ENCODE measurements at regions not wholly inside any gene's neighbourhood (a gene's known extent, or its start where the extent isn't known, plus 50 kb on each side); places are given as distances from the start of the nearest gene placed in this dataset.

GRCh38 chr9:106414042-106414441, 448.9 kb upstream of the ZNF462 start:
- ATAC-seq (no peak), DNase-seq (no peak)
- intact Hi-C loops (cut with DNase I): no loop called here

GRCh38 chr9:106417685-106418084, 445.3 kb upstream of the ZNF462 start:
- H3K4me3 ChIP-seq: no peak overlapping the region
- TF ChIP-seq CTCF (IDR thresholded peaks at IDR 0.05): no peak
- H3K27me3 ChIP-seq (ENCODE audit: insufficient read depth in 3 of 3, low read length in 2 of 3): no peaks in the 10 kb centered on the region
- no peak overlapping the region for H3K27ac ChIP-seq
- no peaks in the 10 kb centered on the region for H3K4me1 ChIP-seq
- intact Hi-C loops (cut with DNase I): no loop called here
- no peak for DNase-seq
- WGBS, 3 donors: 94 to 97% (median 97%) methylated on average over 1 of the region's 1 CpG
- ATAC-seq: no peak
- no peaks in the 10 kb centered on the region for H3K9me3 ChIP-seq
- no peaks in the 10 kb centered on the region for H3K36me3 ChIP-seq (ENCODE audit: insufficient read depth in 1 of 2, low read depth in 1 of 2)

More at GRCh38 chr9:106414042-106414441, 448.9 kb upstream of the ZNF462 start:
- no peaks in the 10 kb centered on the region for H3K4me1 ChIP-seq
- no peak for TF ChIP-seq CTCF (IDR thresholded peaks at IDR 0.05)
- no peak overlapping the region for H3K27ac ChIP-seq
- no peak overlapping the region for H3K4me3 ChIP-seq
- H3K9me3 ChIP-seq: no peaks in the 10 kb centered on the region
- H3K27me3 ChIP-seq (ENCODE audit: insufficient read depth in 3 of 3, low read length in 2 of 3): no peaks in the 10 kb centered on the region
- 70 to 71% (median 71%) methylated on average over 7 of the region's 7 CpGs for WGBS, 3 donors
- H3K36me3 ChIP-seq (ENCODE audit: insufficient read depth in 1 of 2, low read depth in 1 of 2): no peaks in the 10 kb centered on the region

GRCh38 chr9:106419829-106420228, 443.1 kb upstream of the ZNF462 start:
- Histone ChIP-seq H3K36me3 (ENCODE audit: insufficient read depth in 1 of 2, low read depth in 1 of 2) (no peaks in the 10 kb centered on the region), H3K4me1 (no peaks in the 10 kb centered on the region), H3K4me3 (no peak overlapping the region), H3K27me3 (ENCODE audit: insufficient read depth in 3 of 3, low read length in 2 of 3) (no peaks in the 10 kb centered on the region), H3K9me3 (no peaks in the 10 kb centered on the region), H3K27ac (no peak overlapping the region)
- intact Hi-C loops (cut with DNase I): no loop called here
- no peak for TF ChIP-seq CTCF (IDR thresholded peaks at IDR 0.05)
- DNase-seq: no peak
- no peak for ATAC-seq
- 32 to 39% (median 33%) methylated on average over 3 of the region's 3 CpGs for WGBS, 3 donors

- Histone ChIP-seq H3K36me3 (ENCODE audit: insufficient read depth in 1 of 2, low read depth in 1 of 2) (no peaks in the 10 kb centered on the region), H3K27me3 (ENCODE audit: insufficient read depth in 3 of 3, low read length in 2 of 3) (no peaks in the 10 kb centered on the region), H3K4me1 (no peaks in the 10 kb centered on the region), H3K9me3 (no peaks in the 10 kb centered on the region), H3K4me3 (no peak overlapping the region), H3K27ac (no peak overlapping the region)
- 46 to 58% (median 54%) methylated on average over 4 of the region's 4 CpGs for WGBS, 3 donors
- no peak for ATAC-seq
- no peak for DNase-seq
- intact Hi-C loops (cut with DNase I): no loop called here
- no peak for TF ChIP-seq CTCF (IDR thresholded peaks at IDR 0.05)
Measured at GRCh38 chr9:106420511-106420944, 442.4 kb upstream of the ZNF462 start.

GRCh38 chr9:106421772-106422171, 441.2 kb upstream of the ZNF462 start:
- Histone ChIP-seq H3K4me3 (no peak overlapping the region), H3K27ac (no peak overlapping the region), H3K36me3 (ENCODE audit: insufficient read depth in 1 of 2, low read depth in 1 of 2) (no peaks in the 10 kb centered on the region), H3K9me3 (no peaks in the 10 kb centered on the region), H3K4me1 (no peaks in the 10 kb centered on the region), H3K27me3 (ENCODE audit: insufficient read depth in 3 of 3, low read length in 2 of 3) (no peaks in the 10 kb centered on the region)
- ATAC-seq (no peak), DNase-seq (no peak)
- intact Hi-C loops (cut with DNase I): no loop called here
- 86 to 94% (median 88%) methylated on average over 3 of the region's 3 CpGs for WGBS, 3 donors
- no peak for TF ChIP-seq CTCF (IDR thresholded peaks at IDR 0.05)

Data from psoas muscle (tissue), 7 donors.